ENCODE measurements at regions not wholly inside any gene's neighbourhood (a gene's known extent, or its start where the extent isn't known, plus 50 kb on each side); places are given as distances from the start of the nearest gene placed in this dataset.

DNA sequence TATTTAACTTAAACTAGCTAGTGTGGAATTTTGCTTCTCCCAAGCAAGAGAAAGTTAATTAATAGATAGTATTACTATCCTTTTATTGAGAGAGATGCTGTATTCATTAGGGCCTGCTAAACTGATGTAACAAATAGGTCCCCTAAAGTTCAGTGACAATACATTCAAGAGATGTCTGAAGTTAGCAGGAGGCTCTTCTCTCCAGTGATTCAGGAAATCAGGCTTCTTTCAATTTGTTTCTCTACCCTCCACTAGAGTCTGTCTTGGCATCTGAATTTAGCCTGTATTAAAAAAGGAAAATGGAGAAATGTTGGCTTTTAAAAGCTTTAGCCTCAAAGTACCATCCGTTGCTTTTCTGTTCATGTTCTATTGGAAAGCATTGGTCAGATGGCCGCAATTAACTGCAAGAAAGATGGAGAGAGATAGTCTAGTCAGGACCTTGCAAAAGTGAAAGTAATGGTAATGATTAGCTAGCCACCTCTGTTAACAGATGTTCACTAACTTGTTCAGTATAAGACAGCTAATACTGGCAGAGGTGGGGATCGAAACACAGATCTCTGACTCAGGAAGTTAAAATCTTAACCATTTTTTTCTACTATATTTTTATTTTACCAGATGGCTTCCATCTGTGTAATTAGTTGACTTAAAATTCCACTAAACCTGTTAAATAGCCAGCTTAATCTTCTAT is 786.8 kb downstream of the TMTC2 start:
- H3K27me3 ChIP-seq, result no peaks in the 10 kb centered on the region
- ATAC-seq (ENCODE audit: low FRiP score in 2 of 2), result no peak
- DNase-seq, result no peak
- no peak overlapping the region for H3K4me3 ChIP-seq
- H3K36me3 ChIP-seq, result no peaks in the 10 kb centered on the region
- H3K4me1 ChIP-seq, result no peaks in the 10 kb centered on the region
- no peak overlapping the region for H3K27ac ChIP-seq
- no peaks in the 10 kb centered on the region for H3K9me3 ChIP-seq
- WGBS, 2 donors, result 52 to 81% methylated on average over 3 of the region's 3 CpGs
- TF ChIP-seq EP300 (IDR thresholded peaks at IDR 0.05), result no peak
- no peak for TF ChIP-seq POLR2AphosphoS5 (IDR thresholded peaks at IDR 0.05)
- TF ChIP-seq POLR2A (IDR thresholded peaks at IDR 0.05), result no peak
- TF ChIP-seq, protein P1, sequence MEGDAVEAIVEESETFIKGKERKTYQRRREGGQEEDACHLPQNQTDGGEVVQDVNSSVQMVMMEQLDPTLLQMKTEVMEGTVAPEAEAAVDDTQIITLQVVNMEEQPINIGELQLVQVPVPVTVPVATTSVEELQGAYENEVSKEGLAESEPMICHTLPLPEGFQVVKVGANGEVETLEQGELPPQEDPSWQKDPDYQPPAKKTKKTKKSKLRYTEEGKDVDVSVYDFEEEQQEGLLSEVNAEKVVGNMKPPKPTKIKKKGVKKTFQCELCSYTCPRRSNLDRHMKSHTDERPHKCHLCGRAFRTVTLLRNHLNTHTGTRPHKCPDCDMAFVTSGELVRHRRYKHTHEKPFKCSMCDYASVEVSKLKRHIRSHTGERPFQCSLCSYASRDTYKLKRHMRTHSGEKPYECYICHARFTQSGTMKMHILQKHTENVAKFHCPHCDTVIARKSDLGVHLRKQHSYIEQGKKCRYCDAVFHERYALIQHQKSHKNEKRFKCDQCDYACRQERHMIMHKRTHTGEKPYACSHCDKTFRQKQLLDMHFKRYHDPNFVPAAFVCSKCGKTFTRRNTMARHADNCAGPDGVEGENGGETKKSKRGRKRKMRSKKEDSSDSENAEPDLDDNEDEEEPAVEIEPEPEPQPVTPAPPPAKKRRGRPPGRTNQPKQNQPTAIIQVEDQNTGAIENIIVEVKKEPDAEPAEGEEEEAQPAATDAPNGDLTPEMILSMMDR (IDR thresholded peaks at IDR 0.05), result no peak

DNA sequence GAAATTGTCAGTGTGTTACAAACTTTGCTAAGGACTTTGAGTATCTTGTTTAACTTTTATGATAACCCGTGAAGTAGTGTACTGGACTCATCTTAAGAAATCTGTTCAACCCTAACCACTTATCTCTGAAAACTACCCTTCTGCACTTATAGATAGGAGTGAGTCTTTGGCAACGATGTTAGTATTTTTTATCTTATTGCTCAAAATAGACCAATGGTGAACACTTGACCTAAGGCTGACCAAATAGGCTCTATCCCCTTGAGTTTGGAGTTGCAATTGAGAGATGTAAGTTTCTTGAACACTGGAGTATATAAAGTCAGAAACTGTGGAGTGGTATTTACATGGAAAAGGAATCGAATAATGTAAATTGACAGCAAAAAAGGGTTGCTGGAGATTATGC is 786.1 kb downstream of the TMTC2 start:
- ATAC-seq (ENCODE audit: low FRiP score in 2 of 2) (no peak), DNase-seq (no peak)
- H3K27ac ChIP-seq, result no peak overlapping the region
- 66 to 77% methylated on average over 3 of the region's 3 CpGs for WGBS, 2 donors
- H3K4me3 ChIP-seq, result no peak overlapping the region
- H3K4me1 ChIP-seq, result no peaks in the 10 kb centered on the region
- TF ChIP-seq EP300 (IDR thresholded peaks at IDR 0.05) (no peak), POLR2AphosphoS5 (IDR thresholded peaks at IDR 0.05) (no peak), POLR2A (IDR thresholded peaks at IDR 0.05) (no peak)
- TF ChIP-seq, protein P1 (IDR thresholded peaks at IDR 0.05), result no peak
- no peaks in the 10 kb centered on the region for H3K27me3 ChIP-seq
- H3K36me3 ChIP-seq, result no peaks in the 10 kb centered on the region
- H3K9me3 ChIP-seq, result no peaks in the 10 kb centered on the region

DNA sequence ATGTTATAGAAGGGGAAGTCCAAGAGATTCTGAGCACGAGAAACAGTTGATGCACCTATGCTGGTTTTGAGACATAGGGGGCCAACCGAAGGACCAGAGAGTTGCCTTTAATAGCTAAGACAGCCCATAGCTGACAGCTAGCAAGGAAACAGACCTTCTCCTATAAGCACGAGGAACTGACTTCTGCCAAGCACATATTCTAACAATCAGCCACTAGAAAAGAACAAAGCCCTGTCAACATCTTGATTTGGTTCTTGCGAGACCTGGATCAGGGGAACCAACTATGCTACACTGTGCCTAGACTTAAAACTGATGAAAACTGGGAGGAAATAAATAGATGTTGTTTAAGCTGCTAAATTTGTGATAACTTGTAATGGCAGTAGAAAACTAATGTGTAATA is 785.6 kb downstream of the TMTC2 start:
- WGBS, 2 donors, result 76 to 81% methylated on average over 4 of the region's 4 CpGs
- no peak for DNase-seq
- no peak for TF ChIP-seq POLR2A (IDR thresholded peaks at IDR 0.05)
- TF ChIP-seq, protein P1 (IDR thresholded peaks at IDR 0.05), result no peak
- no peak for TF ChIP-seq EP300 (IDR thresholded peaks at IDR 0.05)
- TF ChIP-seq POLR2AphosphoS5 (IDR thresholded peaks at IDR 0.05), result no peak

DNA sequence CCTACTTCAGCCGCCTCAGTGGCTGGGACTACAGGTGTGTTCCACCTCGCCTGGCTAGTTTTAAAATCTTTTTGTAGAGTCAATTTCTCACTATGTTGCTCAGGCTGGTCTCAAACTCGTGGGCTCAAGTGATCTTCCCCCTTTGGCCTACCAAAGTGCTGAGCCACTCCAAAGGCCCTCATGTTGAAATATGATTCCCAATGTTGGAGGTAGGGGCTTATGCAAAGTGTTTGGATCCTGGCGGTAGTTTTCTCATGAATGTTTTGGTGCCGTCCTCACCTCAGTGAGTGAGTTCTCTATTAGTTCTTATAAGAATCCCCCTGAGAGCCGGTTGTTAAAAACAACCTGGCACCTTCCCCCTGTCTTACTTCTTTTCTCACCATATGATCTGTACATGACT is 784.6 kb downstream of the TMTC2 start:
- H3K27ac ChIP-seq, result no peak overlapping the region

More for the DNA sequence above, 785.6 kb downstream of the TMTC2 start:
- no peaks in the 10 kb centered on the region for H3K36me3 ChIP-seq
- H3K9me3 ChIP-seq, result no peaks in the 10 kb centered on the region
- ATAC-seq (ENCODE audit: low FRiP score in 2 of 2), result no peak
- H3K4me3 ChIP-seq, result no peak overlapping the region
- H3K27ac ChIP-seq, result no peak overlapping the region
- H3K27me3 ChIP-seq, result no peaks in the 10 kb centered on the region
- H3K4me1 ChIP-seq, result no peaks in the 10 kb centered on the region

More for the DNA sequence above, 784.6 kb downstream of the TMTC2 start:
- TF ChIP-seq, protein P1 (IDR thresholded peaks at IDR 0.05), result no peak
- TF ChIP-seq EP300 (IDR thresholded peaks at IDR 0.05) (no peak), POLR2A (IDR thresholded peaks at IDR 0.05) (no peak), POLR2AphosphoS5 (IDR thresholded peaks at IDR 0.05) (no peak)
- no peak overlapping the region for H3K4me3 ChIP-seq
- H3K4me1 ChIP-seq, result no peaks in the 10 kb centered on the region
- DNase-seq (no peak), ATAC-seq (ENCODE audit: low FRiP score in 2 of 2) (no peak)
- 76 to 85% methylated on average over 5 to 6 of the region's 6 CpGs for WGBS, 2 donors
- no peaks in the 10 kb centered on the region for H3K36me3 ChIP-seq
- H3K9me3 ChIP-seq, result no peaks in the 10 kb centered on the region
- H3K27me3 ChIP-seq, result no peaks in the 10 kb centered on the region

All from upper lobe of left lung (tissue), 6 donors.